SK-N-SH treated with all-trans-retinoic acid at 6 μM for 48 hours (cell line): ENCODE measurements at regions not wholly inside any gene's neighbourhood (a gene's known extent, or its start where the extent isn't known, plus 50 kb on each side); places are given as distances from the start of the nearest gene placed in this dataset.

Source experiments
- ATAC-seq: fragments of 200-7000 bp; cut with Tn5 transposase; 3 replicates; pipeline ENCODE4 v1.9.1; 2020; ENCODE audit warnings: mild to moderate bottlenecking, moderate library complexity
- ARNTL ChIP-seq: fragments of 450-650 bp; formaldehyde crosslinking; IDR thresholded peaks from 2 replicates; pipeline ENCODE4 v1.5.0; 2020; ENCODE audit warnings: low read depth, mild to moderate bottlenecking, moderate library complexity, borderline replicate concordance
- BACH2 ChIP-seq: fragments of 250-450 bp; sonication (Bioruptor Pico); IDR thresholded peaks from 2 replicates; pipeline ENCODE4 v1.9.0; 2021; ENCODE audit warnings: mild to moderate bottlenecking, borderline replicate concordance
- CREB5 ChIP-seq: fragments of 250-450 bp; sonication (Bioruptor Pico); IDR thresholded peaks from 2 replicates; pipeline ENCODE4 v1.5.1; 2020; ENCODE audit warnings: low read depth, mild to moderate bottlenecking, moderate library complexity
- CSDC2 ChIP-seq: fragments of 250-450 bp; sonication (Bioruptor Pico); IDR thresholded peaks from 2 replicates; pipeline ENCODE4 v1.5.0; 2020; ENCODE audit warnings: mild to moderate bottlenecking, moderate library complexity
- CSRNP3 ChIP-seq: fragments of 250-450 bp; sonication (Bioruptor Pico); IDR thresholded peaks from 2 replicates; pipeline ENCODE4 v1.5.1; 2021; ENCODE audit warnings: mild to moderate bottlenecking, moderate library complexity
- GLIS3 ChIP-seq: fragments of 250-450 bp; sonication (Bioruptor Pico); IDR thresholded peaks from 2 replicates; pipeline ENCODE4 v1.5.0; 2020; ENCODE audit warnings: mild to moderate bottlenecking, moderate library complexity
- OSR1 ChIP-seq: fragments of 250-450 bp; sonication (Bioruptor Pico); IDR thresholded peaks from 2 replicates; pipeline ENCODE4 v1.8.0; 2022; ENCODE audit warnings: moderate library complexity, mild to moderate bottlenecking, inconsistent platforms
- PATZ1 ChIP-seq: fragments of 250-450 bp; sonication (Bioruptor Pico); IDR thresholded peaks from 2 replicates; pipeline ENCODE4 v1.8.0; 2020; ENCODE audit warnings: mild to moderate bottlenecking, moderate library complexity, borderline replicate concordance
- POU6F1 ChIP-seq: fragments of 250-450 bp; sonication (Bioruptor Pico); IDR thresholded peaks from 2 replicates; pipeline ENCODE4 v1.8.0; 2021; ENCODE audit warnings: low read depth, mild to moderate bottlenecking, moderate library complexity, borderline replicate concordance
- SNAI2 ChIP-seq: fragments of 250-450 bp; sonication (Bioruptor Pico); IDR thresholded peaks from 2 replicates; pipeline ENCODE4 v1.5.0; 2020; ENCODE audit warnings: mild to moderate bottlenecking, moderate library complexity
- TCF4 ChIP-seq: fragments of 250-450 bp; sonication (Bioruptor Pico); IDR thresholded peaks from 2 replicates; pipeline ENCODE4 v1.8.0; 2021; ENCODE audit warnings: mild to moderate bottlenecking, moderate library complexity, borderline replicate concordance
- TSHZ2 ChIP-seq: fragments of 250-450 bp; sonication (Bioruptor Pico); IDR thresholded peaks from 2 replicates; pipeline ENCODE4 v1.5.0; 2020; ENCODE audit warnings: mild to moderate bottlenecking, moderate library complexity
- ZFP3 ChIP-seq: fragments of 250-450 bp; sonication (Bioruptor Pico); IDR thresholded peaks from 2 replicates; pipeline ENCODE4 v1.5.0; 2020; ENCODE audit warnings: mild to moderate bottlenecking, moderate library complexity
- ZFP30 ChIP-seq: fragments of 450-650 bp; formaldehyde crosslinking; IDR thresholded peaks from 2 replicates; pipeline ENCODE4 v1.5.0; 2022; ENCODE audit warnings: mild to moderate bottlenecking, moderate library complexity
- ZNF565 ChIP-seq: fragments of 450-650 bp; formaldehyde crosslinking; conservative IDR thresholded peaks from 2 replicates; pipeline ENCODE4 v1.5.0; 2020; ENCODE audit warnings: low read depth, mild to moderate bottlenecking, moderate library complexity
- ZNF70 ChIP-seq: fragments of 450-650 bp; formaldehyde crosslinking; IDR thresholded peaks from 2 replicates; pipeline ENCODE4 v1.5.0; 2020; ENCODE audit warnings: mild to moderate bottlenecking, moderate library complexity
- ZNF8 ChIP-seq: fragments of 450-650 bp; formaldehyde crosslinking; IDR thresholded peaks from 2 replicates; pipeline ENCODE4 v1.5.0; 2020; ENCODE audit warnings: mild to moderate bottlenecking, moderate library complexity

- ATAC-seq: no peak
Measured at GRCh38 chr10:35844686-35845085, 202.6 kb upstream of the FZD8 start.

GRCh38 chr10:35843524-35844181 is 201.6 kb upstream of the FZD8 start:
- no peak for ATAC-seq
- TF ChIP-seq CSDC2: no peak
- TF ChIP-seq ZFP30 (CRISPR knock-in tag): no peak
- TF ChIP-seq TSHZ2: no peak
- TF ChIP-seq OSR1 (CRISPR knock-in tag): no peak
- TF ChIP-seq ZNF70: no peak

More at GRCh38 chr10:35844686-35845085, 202.6 kb upstream of the FZD8 start:
- TF ChIP-seq BACH2 (CRISPR knock-in tag) (no peak), ZFP3 (CRISPR knock-in tag) (no peak), PATZ1 (CRISPR knock-in tag) (no peak), ZNF70 (no peak), TCF4 (CRISPR knock-in tag) (no peak), GLIS3 (CRISPR knock-in tag) (no peak)

GRCh38 chr10:35838054-35838453 is 196.0 kb upstream of the FZD8 start:
- TF ChIP-seq TSHZ2: no peak
- TF ChIP-seq CSDC2: no peak
- TF ChIP-seq ZFP30 (CRISPR knock-in tag): no peak
- TF ChIP-seq ZFP3 (CRISPR knock-in tag): no peak
- no peak for TF ChIP-seq ZNF70
- TF ChIP-seq POU6F1: no peak
- no peak for ATAC-seq

GRCh38 chr10:35835545-35835944 is 193.4 kb upstream of the FZD8 start:
- ATAC-seq: no peak
- TF ChIP-seq ZNF8 (CRISPR knock-in tag): no peak
- TF ChIP-seq ZFP30 (CRISPR knock-in tag): no peak
- no peak for TF ChIP-seq CREB5 (CRISPR knock-in tag)
- TF ChIP-seq PATZ1 (CRISPR knock-in tag): no peak
- no peak for TF ChIP-seq SNAI2
- no peak for TF ChIP-seq ZFP3 (CRISPR knock-in tag)
- no peak for TF ChIP-seq ZNF565 (CRISPR knock-in tag)
- no peak for TF ChIP-seq ZNF70
- no peak for TF ChIP-seq ARNTL (CRISPR knock-in tag)
- TF ChIP-seq OSR1 (CRISPR knock-in tag): no peak
- TF ChIP-seq CSRNP3 (CRISPR knock-in tag): no peak
